ENCODE measurements at regions not wholly inside any gene's neighbourhood (a gene's known extent, or its start where the extent isn't known, plus 50 kb on each side); places are given as distances from the start of the nearest gene placed in this dataset.

DNA sequence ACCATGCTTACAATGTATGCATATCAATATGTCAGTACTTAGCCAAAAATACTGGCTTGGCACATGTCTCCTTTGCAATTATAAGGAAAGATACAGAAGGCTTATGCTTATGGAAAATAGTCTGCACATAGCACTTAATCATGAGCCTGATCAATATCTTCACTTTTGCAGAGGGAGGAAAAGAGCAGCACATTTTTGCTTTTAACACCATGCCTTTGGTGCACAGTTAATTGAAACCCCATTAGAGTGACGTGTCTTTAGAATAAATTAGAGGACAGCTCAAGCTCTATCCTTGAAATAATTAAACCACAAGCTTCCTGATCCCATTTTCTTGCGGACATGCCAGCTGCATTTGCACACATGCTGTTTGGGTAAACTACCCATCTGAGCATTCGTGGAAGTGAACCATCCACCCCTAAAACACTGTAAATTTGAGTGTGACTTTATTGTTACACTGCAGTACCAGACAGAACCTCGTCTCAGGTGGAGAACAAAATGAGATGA is 839.9 kb upstream of the MGAT4C start:
- Histone ChIP-seq H3K27ac (no peak overlapping the region), H3K9me3 (no peaks in the 10 kb centered on the region), H3K4me3 (no peak overlapping the region), H3K4me1 (replicated peaks) (no peaks in the 10 kb centered on the region), H3K27me3 (replicated peaks; ENCODE audit: insufficient read depth) (no peaks in the 10 kb centered on the region), H3K36me3 (no peaks in the 10 kb centered on the region)
- DNase-seq (ENCODE audit: low spot score) = no peak
- TF ChIP-seq POLR2AphosphoS5 (IDR thresholded peaks at IDR 0.05) (no peak), POLR2A (IDR thresholded peaks at IDR 0.05) (no peak), CTCF (IDR thresholded peaks at IDR 0.05) (no peak)
- intact Hi-C loops (cut with DNase I) = no loop called here
- WGBS = 82% methylated on average over 4 of the region's 4 CpGs

- Histone ChIP-seq H3K4me1 (replicated peaks) (no peaks in the 10 kb centered on the region), H3K36me3 (no peaks in the 10 kb centered on the region), H3K27me3 (replicated peaks; ENCODE audit: insufficient read depth) (no peaks in the 10 kb centered on the region), H3K27ac (no peak overlapping the region), H3K9me3 (no peaks in the 10 kb centered on the region), H3K4me3 (no peak overlapping the region)
- DNase-seq (ENCODE audit: low spot score) = no peak
- intact Hi-C loops (cut with DNase I) = no loop called here
- TF ChIP-seq POLR2AphosphoS5 (IDR thresholded peaks at IDR 0.05) (no peak), CTCF (IDR thresholded peaks at IDR 0.05) (no peak), POLR2A (IDR thresholded peaks at IDR 0.05) (no peak)
- WGBS = 79% methylated on average over 3 of the region's 3 CpGs
These were observed 838.2 kb upstream of the MGAT4C start for GRCh38 chr12:87094356-87094755.

DNA sequence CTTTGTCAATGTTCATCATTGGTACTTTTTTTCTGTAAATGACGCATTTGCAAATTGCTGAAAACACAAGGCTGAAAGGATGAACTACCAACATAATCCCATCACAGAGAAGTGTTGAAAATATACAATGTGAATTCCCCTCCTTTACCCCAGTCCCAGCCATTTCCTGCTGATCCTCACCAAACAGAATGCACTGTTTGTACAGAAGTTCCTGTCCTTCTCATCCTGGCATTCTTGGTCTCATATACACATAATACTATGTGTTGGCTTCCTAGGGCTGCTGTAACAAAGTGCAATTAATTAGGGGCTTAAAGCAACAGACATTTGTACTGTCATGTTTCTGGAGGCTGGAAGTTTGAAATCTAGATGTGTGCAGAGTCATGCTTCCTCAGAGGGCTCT is 836.2 kb upstream of the MGAT4C start:
- 91% methylated on average over 1 of the region's 1 CpG for WGBS

GRCh38 chr12:87086118-87086891 is 830.1 kb upstream of the MGAT4C start:
- TF ChIP-seq POLR2A (IDR thresholded peaks at IDR 0.05) = no peak
- TF ChIP-seq POLR2AphosphoS5 (IDR thresholded peaks at IDR 0.05) = no peak
- TF ChIP-seq CTCF (IDR thresholded peaks at IDR 0.05) = no peak
- Histone ChIP-seq H3K9me3 (no peaks in the 10 kb centered on the region), H3K36me3 (no peaks in the 10 kb centered on the region), H3K27ac (no peak overlapping the region), H3K27me3 (replicated peaks; ENCODE audit: insufficient read depth) (no peaks in the 10 kb centered on the region), H3K4me1 (replicated peaks) (no peaks in the 10 kb centered on the region), H3K4me3 (no peak overlapping the region)
- DNase-seq (ENCODE audit: low spot score) = no peak
- WGBS = 21% methylated on average over 3 of the region's 3 CpGs
- intact Hi-C loops (cut with DNase I) = no loop called here

More for the DNA sequence above, 836.2 kb upstream of the MGAT4C start:
- Histone ChIP-seq H3K27me3 (replicated peaks; ENCODE audit: insufficient read depth) (no peaks in the 10 kb centered on the region), H3K4me1 (replicated peaks) (no peaks in the 10 kb centered on the region), H3K9me3 (no peaks in the 10 kb centered on the region), H3K36me3 (no peaks in the 10 kb centered on the region), H3K27ac (no peak overlapping the region), H3K4me3 (no peak overlapping the region)
- intact Hi-C loops (cut with DNase I) = no loop called here
- TF ChIP-seq POLR2AphosphoS5 (IDR thresholded peaks at IDR 0.05) (no peak), POLR2A (IDR thresholded peaks at IDR 0.05) (no peak), CTCF (IDR thresholded peaks at IDR 0.05) (no peak)
- DNase-seq (ENCODE audit: low spot score) = no peak

DNA sequence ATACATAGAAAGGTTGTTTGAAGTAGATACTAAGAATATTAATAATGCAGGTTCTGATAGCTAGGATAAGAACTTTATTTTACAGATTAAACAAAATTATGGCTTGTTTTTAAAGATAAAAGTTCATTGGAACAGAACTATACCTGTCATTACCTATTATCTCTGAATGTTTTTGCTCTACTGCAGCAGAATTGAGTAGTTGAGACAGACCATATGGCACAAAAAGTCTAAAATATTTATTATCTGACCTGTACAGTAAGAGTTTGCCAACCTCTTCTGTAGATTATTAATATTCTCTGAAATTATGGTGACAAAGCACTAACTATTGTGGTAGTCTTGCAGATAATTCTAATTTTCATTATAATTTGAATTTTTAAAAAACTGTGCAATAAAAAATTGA is 829.1 kb upstream of the MGAT4C start:
- Histone ChIP-seq H3K36me3 (no peaks in the 10 kb centered on the region), H3K9me3 (no peaks in the 10 kb centered on the region), H3K27ac (no peak overlapping the region), H3K4me3 (no peak overlapping the region), H3K27me3 (replicated peaks; ENCODE audit: insufficient read depth) (no peaks in the 10 kb centered on the region), H3K4me1 (replicated peaks) (no peaks in the 10 kb centered on the region)
- DNase-seq (ENCODE audit: low spot score) = no peak
- no peak for TF ChIP-seq POLR2A (IDR thresholded peaks at IDR 0.05)
- intact Hi-C loops (cut with DNase I) = no loop called here

Measured in prostate gland (tissue), 2 donors.